Keratinocyte (primary cell): ENCODE measurements at regions not wholly inside any gene's neighbourhood (a gene's known extent, or its start where the extent isn't known, plus 50 kb on each side); places are given as distances from the start of the nearest gene placed in this dataset.

Experiments
- EZH2 ChIP-seq: IDR thresholded peaks from one replicate; pipeline ENCODE4 v1.6.1; 2012; ENCODE audit warnings: inconsistent platforms, mild to moderate bottlenecking, low read length, moderate library complexity
- TF ChIP-seq, protein P1 (sequence below), 3 experiments: IDR thresholded peaks in 1 of 3; conservative IDR thresholded peaks in 1 of 3; optimal IDR thresholded peaks in 1 of 3; 2 replicates in 2 of 3; 3 replicates in 1 of 3; pipeline versions ENCODE3 to v1.5.1; 2011; ENCODE audit warnings: low read length in 3 of 3, mild to moderate bottlenecking in 3 of 3, moderate library complexity in 2 of 3, control low read depth in 1 of 3, inconsistent platforms in 1 of 3; ENCODE audit not compliant: insufficient read depth in 2 of 3; ENCODE audit errors: extremely low read depth in 1 of 3

DNA sequence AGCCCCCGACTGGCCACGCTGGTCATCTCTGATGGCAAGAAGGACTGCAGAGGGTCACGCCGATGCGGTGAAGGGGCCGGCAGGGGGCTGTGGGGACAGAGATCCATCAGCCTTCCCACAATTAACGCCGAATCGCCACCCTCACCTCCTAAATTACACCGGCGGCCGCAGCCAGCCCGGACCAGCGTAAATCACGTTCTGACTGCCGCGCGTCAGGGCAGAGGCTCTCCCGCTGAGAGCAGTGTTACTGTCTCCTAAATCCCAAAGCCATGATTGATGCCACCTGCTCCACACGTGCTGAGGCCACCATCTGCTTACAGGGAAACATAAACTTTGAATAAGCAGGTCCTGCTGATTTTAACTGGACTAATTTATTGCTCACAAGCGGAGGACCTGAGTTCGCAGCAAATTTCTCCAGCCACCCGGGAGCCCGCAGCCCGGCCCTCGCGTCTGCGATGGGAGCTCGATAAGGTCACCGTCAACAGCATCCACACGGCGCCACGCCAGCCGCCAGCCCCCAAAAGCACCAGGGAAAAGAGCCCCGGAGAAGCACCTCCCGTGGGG lies 127.3 kb upstream of the NKX1-1 start:
- TF ChIP-seq EZH2: no peak
- TF ChIP-seq, protein P1, sequence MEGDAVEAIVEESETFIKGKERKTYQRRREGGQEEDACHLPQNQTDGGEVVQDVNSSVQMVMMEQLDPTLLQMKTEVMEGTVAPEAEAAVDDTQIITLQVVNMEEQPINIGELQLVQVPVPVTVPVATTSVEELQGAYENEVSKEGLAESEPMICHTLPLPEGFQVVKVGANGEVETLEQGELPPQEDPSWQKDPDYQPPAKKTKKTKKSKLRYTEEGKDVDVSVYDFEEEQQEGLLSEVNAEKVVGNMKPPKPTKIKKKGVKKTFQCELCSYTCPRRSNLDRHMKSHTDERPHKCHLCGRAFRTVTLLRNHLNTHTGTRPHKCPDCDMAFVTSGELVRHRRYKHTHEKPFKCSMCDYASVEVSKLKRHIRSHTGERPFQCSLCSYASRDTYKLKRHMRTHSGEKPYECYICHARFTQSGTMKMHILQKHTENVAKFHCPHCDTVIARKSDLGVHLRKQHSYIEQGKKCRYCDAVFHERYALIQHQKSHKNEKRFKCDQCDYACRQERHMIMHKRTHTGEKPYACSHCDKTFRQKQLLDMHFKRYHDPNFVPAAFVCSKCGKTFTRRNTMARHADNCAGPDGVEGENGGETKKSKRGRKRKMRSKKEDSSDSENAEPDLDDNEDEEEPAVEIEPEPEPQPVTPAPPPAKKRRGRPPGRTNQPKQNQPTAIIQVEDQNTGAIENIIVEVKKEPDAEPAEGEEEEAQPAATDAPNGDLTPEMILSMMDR (optimal IDR thresholded peaks at IDR 0.05 in 1 of 3, IDR thresholded peaks at IDR 0.05 in 1 of 3, conservative IDR thresholded peaks at IDR 0.05 in 1 of 3; ENCODE audit: extremely low read depth in 1 of 3, insufficient read depth in 2 of 3, low read length in 3 of 3): no peak
